GF-D8 (cell line): ENCODE measurements at regions not wholly inside any gene's neighbourhood (a gene's known extent, or its start where the extent isn't known, plus 50 kb on each side); places are given as distances from the start of the nearest gene placed in this dataset.

Experiments used
- DNase-seq: peaks from one replicate; lab custom pipeline; 2025; lab: John Stamatoyannopoulos, UW

DNA sequence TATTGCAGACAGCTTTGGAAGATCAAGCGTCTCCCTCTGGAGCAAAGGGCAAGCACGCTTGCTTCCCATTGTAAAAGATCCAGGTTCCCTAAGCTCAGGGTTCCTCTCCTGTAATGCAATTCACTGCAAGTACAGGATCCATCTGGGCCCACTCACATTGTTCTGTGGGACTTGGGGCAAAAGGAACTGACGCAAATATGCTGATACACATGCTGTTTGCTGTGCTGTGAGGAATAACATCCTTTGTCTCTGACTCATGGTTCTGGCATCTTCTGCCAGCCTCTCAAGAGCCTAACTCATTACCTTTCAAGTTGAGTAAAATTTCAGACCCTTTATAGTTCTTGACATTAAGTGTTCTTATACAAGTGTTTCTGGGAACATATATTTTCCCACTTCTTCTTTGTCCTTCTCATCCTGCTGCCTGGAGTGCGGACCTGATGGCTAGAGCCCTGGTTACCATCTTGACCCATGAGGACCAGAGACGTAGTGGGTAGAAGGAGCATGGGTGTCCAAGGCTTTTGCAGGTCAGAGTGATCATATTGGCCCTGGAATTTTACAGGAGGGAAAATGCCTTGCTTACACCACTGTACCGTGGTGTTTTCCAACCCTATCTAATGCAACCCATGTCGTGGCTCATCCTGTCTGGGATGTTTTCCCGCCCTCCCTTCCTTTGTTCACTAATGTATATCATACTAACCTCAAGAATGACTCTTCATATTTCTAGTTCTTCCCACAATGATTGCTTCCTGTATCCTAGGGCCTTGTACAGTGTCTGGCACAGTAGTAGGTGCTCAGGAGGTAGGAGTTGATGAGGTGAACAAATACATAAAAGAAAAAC lies 145.7 kb upstream of the GLI2 start:
- no peak for DNase-seq

GRCh38 chr2:120590841-120591240 lies 144.8 kb upstream of the GLI2 start:
- DNase-seq = no peak

DNA sequence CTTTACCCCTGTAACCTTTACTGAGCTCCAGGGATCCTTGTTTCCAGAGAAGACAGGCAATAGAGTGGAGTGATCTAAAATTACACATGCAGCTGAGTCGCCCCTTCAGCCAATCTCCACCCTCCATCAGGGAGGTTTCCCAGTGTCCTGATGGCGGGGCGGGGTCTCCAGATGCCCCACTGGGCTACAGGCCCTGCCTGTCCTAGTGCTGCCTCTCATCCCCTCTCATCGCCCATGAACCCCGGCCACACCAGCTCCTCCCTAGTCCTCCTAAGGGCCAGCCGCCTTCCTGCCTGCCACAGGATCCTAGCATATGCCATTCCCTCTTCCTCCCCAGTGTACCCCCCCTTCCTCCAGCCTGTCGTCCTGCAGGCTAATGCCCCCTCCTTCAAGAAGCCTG lies 144.1 kb upstream of the GLI2 start:
- DNase-seq = no peak

- no peak for DNase-seq
Measured at GRCh38 chr2:120592084-120592483, 143.6 kb upstream of the GLI2 start.

DNA sequence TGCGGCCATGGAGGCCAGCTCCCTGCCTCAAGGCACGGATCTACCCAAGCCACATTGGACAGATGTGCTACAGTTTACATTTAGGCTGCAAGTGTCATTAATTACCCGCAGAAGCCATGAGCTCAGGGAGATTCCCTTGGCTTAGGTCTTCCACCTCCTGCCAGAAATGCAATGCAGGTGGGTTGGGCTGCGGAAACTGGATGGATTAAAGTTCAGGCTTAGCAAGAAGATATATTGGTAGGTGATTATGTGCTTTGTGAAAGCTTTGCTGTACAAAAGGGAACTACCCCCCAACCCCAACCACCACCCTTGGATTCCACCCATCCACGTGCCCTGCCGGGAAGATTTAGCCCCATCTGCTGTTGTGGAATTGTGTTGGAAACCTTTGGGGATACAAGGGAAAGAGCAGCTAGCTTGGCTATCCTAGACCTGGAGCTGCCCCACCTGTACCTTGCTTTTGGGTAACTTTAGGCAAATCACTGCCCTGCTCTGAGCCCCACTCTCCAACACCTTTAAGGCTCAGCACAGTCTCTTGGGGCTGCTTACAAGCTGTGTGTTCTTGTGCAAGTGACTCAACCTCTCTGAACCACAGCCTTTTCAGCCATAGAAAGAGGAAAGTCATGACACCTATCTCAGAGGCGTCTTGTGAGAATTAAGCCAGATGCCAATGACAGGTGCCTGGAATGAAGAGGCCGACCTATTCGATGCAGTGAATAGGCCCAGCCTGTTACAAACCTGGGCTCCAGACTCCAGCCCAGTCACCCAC lies 141.6 kb upstream of the GLI2 start:
- no peak for DNase-seq

- no peak for DNase-seq
Measured at GRCh38 chr2:120594856-120595685, 140.6 kb upstream of the GLI2 start.

DNA sequence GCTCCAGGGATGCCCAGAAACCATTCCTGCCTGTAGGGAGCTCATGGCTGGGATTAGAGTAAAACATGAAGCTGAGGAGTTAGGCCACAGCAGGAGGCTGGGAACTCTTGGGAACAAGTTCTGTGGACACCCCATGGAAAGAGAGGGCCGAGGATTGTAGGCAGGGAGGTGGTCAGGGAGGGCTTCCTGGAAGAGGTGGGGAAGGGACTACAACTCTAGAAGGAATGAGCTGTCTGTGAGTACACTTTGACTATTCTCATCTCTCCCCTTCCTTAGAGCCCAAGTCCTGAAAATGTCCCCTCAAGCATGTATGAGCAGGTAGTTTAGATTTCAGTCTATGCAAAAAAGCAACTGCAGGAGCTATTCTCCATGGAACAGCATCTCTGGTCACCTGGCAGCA lies 139.9 kb upstream of the GLI2 start:
- DNase-seq = no peak

DNA sequence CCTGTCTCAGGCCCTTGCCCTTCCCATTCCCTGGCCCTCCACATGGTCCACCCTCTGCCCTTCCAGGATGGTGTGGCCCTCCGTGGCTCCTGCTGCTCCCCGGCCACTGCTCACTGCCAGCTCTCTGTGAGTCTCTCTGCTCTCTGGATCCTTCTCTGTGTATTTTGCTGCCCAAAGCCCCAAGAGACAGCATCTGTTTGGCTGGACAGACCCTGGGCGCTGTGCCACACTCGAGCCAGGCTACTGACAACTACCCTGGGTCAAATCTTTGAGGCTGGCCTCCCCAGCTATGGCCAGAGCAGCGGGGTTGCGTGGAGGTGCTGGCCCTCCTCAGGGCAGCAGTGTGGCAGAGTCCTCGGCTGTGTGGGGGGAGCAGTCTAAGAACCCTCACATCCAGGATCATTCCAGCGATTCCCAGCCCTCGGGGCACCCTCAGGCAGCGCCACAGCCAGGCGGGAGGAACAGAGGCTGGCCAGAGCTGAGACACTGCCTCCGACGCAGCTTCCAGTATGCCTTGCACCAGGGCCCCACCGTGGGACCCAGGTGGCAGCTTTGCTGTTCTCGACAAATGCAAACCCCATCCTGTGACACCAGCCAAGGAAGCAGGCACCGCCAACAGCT lies 139.4 kb upstream of the GLI2 start:
- no peak for DNase-seq

- DNase-seq = peak; percentile 21
Measured at GRCh38 chr2:120596990-120597594, 138.6 kb upstream of the GLI2 start.

GRCh38 chr2:120597595-120598193 lies 138.0 kb upstream of the GLI2 start:
- DNase-seq = no peak

DNA sequence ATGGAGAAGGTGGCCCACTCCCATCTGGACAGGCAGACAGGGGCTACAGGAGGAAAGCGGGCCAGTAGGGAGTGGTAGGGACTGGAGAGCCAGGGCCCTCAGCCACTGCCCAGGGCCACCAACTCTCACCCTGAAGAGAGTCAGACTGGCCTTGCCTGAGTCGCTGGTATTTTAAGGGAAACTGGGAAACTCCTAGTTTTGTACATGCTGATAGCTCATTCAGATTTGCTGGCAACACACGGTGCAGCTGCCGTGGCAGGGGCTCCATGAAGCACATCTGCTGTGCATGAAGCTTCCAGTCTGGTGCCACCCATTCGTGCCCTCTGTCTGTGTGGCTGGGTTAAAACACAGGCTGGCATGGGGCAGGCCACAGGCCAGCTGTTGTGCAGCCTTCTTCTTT lies 137.3 kb upstream of the GLI2 start:
- no peak for DNase-seq

DNA sequence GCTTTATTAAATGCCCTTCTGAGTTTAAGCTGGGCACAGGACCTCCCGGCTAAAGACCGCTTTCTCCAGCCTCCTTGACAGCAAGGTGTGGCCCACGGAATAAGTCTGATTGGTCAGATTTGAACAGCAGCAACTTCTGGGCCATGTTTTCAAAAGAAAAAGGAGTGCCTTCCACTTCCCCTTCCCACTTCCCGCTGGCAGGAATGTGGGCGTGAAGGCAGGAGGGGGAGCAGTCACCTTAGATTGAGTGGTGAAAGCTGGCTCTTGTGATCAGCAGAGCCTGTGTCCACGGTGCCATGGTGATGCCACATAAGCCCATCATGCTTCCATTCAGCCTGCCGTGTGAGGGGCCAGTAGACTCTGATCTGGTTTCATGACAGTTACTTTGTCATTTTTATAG lies 136.6 kb upstream of the GLI2 start:
- no peak for DNase-seq

DNA sequence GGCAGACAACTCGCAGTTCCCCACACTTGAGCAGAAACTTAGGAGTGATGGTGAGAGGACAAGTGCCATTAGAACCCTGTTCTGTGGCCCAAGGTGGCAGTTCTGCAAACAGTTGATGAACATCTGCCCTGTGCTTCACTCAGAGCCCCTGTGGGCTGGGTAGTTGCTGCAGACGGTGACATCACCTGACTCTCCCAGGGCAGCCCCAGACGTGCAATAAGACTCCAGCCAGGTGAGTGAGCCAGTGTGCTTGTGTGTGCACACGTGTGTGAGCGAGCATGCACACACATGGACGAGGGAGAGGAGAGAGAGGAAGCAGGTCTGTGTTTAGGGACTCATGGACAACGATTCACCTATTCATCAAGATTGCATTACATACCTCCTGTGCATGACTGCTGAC lies 136.0 kb upstream of the GLI2 start:
- DNase-seq = no peak

DNA sequence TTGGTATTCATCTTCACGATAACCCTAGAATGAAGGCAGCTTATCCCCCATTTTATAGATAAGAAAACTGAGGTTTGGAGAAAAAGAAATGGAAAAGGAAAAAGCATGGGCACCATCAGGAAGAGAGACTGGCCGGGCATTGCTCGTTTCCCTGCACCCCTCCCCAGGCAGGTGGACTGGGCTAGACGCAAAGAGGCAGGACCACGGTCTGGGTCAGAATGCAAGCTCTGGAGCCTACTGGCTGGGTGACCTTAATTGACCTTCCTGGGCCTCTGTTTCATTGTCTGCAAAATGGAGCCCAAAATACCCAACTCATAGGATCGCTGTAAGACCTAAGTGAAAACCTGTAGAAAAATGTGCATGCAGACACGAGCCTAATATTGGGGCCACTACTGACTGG lies 135.3 kb upstream of the GLI2 start:
- DNase-seq = no peak

DNA sequence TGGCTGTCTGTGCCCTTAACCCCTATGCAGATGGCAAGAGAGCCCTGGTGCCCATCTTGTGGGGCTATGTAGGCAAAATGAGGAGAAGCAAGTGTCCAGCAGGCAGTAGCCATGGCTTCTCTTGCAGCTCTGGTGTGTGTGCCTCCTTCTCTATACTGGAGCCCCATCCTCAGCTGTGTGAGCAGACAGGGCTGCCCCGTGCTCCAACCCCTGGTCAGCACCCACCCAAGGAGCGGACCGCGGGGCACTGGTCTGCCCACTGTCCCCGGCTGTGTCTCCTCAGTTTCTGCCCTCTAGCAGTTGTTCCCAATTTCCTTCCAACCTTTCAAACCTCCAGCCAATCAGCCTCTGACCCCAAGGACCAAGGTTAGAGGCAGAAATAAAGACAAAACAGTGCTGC lies 134.9 kb upstream of the GLI2 start:
- no peak for DNase-seq

DNA sequence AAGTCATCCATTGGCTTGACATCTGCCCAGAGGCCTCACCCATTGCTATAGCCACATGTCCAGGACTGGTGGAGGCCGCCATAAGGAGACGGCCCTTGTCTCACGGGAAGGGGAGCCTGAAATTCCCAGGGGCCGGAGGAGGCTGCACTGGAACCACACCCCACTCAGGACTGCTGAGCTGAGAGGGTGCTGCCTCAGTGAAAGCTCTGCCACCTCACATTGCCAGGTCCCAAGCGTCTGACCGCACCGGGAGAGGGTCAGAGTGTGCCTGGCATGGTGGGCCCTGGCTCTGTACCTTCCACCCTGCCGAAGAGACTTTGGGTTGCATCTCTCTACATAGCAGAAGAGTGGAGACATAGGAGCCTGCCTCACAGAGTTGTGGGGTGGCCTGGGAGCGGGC lies 134.1 kb upstream of the GLI2 start:
- DNase-seq = no peak

DNA sequence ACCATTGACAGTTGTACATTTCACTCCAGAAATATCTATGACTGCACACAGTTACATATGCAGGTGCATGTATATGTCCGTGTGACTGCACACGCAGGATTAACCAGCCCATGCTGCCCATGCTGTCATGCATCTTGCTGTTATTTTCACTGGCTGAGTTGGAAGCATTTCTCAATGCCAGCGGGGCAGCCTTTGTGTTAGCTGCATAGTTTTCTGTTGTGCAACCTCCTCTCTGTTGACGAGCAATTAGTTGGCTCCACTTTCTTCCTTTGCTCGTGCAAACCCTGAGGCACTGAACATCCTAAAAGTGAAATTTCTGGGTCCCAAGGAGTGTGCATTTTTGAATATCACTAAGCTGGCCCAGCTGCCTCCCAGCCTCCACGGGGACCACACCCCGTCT lies 133.4 kb upstream of the GLI2 start:
- no peak for DNase-seq

DNA sequence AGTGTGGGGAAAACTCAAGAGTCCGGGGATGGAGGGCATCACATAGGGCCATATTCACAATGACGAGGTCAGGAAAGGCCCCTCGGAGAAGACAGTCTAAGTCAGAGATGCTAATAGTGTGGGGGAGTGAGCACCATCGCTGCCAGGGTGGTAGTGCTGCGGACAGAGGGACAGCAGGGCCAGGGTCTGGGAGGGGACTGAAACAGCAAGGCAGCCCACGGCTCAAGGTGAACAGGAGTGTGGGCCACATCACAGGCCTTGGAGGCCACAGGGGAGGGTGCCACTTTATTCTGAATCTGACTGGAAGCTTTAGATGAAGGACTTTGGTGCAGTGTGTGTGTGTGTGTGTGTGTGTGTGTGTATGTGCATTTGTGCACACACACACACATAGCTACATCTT lies 130.9 kb upstream of the GLI2 start:
- no peak for DNase-seq

- no peak for DNase-seq
Measured at GRCh38 chr2:120605231-120605935, 130.3 kb upstream of the GLI2 start.

DNA sequence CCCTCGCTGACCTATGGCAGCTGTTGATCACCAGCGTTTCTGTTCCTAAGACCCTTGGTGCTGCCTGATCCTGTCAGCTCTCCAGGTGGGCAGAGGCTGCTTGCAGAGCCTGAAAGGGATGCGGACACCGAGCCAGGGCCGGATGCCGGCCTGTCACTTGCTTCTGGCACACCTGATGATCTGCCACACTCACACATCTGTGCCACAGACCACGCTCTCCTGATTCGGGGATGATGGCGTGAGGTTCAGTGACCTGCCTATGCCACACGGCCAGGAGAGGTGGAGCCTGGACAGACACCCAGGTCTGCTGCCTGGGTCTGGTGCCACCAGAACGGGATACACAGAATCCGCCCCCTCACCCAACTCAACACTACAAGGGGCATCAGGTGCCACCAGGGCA lies 129.4 kb upstream of the GLI2 start:
- no peak for DNase-seq

DNA sequence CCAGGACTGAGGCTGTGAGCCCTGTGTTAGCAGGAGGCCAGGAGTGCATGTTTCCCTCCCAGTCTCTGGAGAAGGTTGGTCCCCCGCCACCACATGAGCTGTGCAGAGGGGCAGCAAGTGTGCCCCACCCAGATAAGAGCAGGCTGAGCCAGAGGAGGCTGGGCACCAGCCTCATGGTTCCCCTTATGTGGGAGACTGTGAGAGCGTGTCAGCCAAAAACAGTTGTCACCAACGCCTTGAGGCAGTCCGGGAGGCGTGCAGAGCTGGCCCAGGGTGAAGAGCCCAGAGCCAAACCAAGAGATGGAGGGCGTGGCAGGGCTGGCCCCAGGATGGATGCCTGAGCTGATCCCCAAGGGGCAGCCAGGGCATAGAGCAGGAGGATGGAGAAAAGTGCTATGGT lies 128.7 kb upstream of the GLI2 start:
- DNase-seq = no peak
